ENCODE measurements at regions not wholly inside any gene's neighbourhood (a gene's known extent, or its start where the extent isn't known, plus 50 kb on each side); places are given as distances from the start of the nearest gene placed in this dataset.

DNA sequence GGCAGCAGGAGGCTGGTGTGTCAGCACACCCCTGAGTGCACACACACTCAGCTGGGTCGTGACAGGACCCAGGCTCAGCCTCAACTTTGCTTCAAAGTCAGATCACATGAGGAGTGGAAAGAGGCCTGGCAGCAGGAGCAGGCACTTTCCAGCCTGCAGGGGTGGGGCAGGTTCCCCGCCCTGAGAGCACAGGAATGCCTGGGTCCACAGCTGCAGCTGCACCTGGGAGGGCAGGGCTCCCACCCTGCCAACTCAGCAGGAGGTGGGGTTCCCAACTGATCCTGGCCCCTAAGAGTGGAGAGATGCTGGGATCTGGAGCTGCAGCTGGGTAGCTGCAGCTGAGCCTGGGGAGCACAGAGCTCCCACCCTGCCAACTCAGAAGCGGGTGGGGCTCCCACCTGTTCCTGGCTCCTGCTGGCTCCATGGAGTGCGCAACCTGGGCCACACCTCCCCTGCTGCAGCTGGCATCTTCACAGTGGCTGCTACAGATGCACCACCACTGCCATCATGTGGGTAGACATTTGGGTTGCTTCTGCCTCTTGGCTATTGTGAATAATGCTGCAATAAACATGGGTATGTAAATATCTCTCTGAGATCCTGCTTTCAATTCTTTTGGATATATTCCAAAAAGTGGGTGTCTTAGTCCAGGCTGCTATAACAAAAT lies 415.4 kb downstream of the TTLL7 start:
- peak in 15 of 58 donors; percentile 1 to 22 (median 7) for DNase-seq

- DNase-seq, result no peak
Measured at GRCh38 chr1:83581747-83582146, 417.2 kb downstream of the TTLL7 start.

GRCh38 chr1:83574791-83575190 lies 424.1 kb downstream of the TTLL7 start:
- DNase-seq, result no peak

DNA sequence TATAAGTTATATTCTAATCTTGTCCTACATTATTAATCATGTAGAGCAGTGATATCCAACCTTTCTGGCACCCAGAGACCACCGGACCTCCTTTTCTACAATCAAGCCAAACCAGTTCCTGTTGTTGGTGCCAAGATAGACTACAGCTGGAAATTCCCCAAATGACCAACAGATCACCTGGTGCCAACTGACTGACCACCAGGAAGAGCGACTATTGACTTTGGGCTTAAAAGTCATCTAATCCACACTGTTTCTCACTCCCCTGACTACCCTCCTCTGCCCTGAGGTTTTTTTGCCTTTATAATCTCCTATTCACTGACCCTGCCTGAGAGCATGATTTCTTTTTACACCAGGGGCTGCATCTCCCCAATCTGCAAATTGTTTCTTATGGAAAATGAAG lies 425.2 kb downstream of the TTLL7 start:
- DNase-seq, result no peak

DNA sequence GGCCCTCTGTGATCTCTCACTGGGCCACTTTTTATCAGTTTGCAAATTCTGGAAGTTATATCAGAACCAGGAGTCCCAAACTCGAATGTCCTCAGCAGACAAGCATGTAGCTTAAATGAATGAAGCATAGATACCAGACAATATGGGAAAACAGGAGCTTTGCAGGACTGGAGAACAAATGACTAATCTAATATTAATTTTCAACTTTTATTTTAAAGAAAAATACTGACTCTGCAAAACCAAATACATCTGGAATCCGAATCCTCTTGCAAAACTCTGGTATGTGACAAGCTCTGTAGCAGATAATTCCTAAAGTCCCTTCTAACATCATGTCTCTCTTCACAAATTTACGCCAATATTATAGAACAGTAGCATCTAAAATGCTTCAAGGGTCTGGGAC lies 427.4 kb downstream of the TTLL7 start:
- DNase-seq, result no peak

GRCh38 chr1:83561346-83561745 lies 437.6 kb downstream of the TTLL7 start:
- DNase-seq, result no peak

- DNase-seq, result no peak
Measured at GRCh38 chr1:83559129-83559840, 439.6 kb downstream of the TTLL7 start.

GRCh38 chr1:83555871-83556270 lies 443.1 kb downstream of the TTLL7 start:
- DNase-seq, result no peak

DNA sequence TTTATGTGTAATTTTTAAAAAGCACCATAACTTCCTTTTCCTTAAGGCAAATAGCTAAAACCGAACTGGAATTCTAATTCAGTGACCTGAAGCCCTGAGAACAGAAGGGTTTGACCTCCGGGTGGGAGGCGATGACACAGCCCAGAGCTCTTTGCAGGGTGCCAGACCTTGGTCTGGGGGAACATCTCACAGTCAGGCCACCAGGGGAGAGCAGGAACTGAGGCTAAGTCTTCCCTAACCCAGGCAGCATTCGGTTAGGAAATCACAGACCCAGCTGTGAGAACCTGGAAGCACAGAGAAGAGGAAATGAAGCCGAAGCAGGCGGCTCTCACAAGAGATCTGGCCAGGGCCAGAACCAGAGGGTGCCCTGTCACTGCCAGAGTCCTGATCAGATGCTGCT lies 444.8 kb downstream of the TTLL7 start:
- no peak for DNase-seq

- no peak for DNase-seq
Measured at GRCh38 chr1:83552820-83553219, 446.1 kb downstream of the TTLL7 start.

- no peak for DNase-seq
Measured at GRCh38 chr1:83548311-83548710, 450.6 kb downstream of the TTLL7 start.

GRCh38 chr1:83547901-83548300 lies 451.0 kb downstream of the TTLL7 start:
- DNase-seq, result no peak

GRCh38 chr1:83546874-83547273 lies 452.1 kb downstream of the TTLL7 start:
- DNase-seq, result no peak

DNA sequence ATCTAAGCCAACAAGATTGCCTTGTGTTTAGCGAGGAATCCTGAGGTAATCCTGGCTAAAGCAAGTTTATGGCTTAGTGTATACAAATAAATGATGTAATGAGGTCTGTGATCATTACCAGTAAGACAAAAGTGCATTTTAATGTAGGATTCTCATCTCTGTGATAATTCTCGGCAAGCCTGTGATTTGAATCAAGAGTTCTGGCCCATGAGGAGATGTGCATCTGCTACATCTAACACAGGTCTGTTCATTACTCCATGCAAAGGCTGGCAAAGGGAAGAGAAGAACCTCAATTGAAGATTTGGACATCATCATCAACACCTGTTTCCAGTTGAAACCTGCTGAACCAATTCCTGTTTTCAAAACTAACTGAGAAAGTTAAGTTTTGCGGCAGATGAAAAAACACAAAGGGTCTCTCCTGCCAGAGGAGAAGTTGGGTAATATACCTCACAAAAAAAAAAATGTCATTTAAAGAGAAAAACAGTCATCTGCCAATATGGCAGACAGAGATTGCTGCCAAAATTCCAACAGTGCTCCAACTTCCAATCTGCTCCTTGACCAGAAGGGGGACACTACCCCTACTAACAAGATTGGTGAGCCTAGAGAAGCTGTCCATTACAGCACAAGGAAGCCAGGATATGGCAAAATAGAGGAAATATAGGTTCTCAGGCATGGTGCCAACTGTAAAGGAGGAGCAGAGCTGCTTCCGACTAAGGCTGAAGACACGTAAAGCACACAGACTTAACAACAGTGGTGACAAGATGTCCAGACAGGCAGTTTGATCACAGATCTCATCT lies 453.7 kb downstream of the TTLL7 start:
- no peak for DNase-seq

GRCh38 chr1:83543222-83543973 lies 455.5 kb downstream of the TTLL7 start:
- no peak for DNase-seq

DNA sequence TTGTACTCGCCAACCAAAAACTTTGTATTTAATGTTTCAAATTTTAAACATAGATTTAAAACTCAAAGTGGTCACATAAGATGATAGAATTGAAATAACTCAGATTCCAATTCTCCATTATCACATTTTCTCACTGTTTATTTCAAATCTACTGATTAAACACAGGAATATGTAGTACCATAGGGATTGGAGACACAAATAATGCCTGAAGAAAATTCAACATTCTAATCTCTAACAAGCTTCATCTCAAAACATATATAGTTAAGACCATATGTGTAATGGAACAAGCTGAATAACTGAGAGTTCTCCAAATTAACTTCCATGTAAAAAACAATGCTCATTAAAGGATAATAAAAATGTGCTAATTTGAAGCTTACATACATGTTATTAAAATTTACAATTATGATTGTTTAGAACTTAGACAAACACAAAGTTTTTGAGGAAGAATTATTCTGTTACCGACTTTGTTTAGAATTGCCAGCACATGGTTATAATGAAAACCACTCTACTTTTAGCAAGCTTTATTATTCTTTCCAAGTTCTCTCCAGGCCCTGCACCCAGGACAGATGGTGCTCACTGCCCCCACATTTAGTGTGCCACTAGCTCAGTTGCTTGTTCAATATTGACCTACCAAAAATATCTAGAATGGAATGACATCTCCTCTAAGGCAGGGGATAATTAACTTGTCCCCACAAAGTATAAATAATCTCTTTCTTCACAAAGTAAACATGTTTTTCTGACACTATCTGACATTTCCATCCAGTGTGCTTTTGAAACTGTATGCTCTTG lies 467.2 kb downstream of the TTLL7 start:
- DNase-seq, result peak in 5 of 58 donors; percentile 1 to 17 (median 8)

DNA sequence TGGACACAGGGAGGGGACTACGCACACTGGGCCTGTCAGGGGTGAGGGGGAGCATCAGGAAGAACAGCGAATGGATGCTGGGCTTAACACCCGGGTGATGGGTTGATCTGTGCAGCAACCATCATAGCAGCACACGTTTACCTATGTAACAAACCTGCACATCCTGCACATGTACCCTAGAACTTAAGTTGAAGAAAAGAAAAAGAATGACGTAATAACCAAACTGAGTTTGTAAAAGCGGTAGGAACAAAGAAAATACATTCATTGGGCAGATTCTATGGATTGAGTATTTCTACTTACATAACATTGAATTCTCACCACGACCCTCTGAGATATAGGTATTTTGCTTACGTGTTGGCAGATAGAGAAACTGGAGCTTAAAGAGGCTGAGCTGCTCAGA lies 468.4 kb downstream of the TTLL7 start:
- no peak for DNase-seq

DNA sequence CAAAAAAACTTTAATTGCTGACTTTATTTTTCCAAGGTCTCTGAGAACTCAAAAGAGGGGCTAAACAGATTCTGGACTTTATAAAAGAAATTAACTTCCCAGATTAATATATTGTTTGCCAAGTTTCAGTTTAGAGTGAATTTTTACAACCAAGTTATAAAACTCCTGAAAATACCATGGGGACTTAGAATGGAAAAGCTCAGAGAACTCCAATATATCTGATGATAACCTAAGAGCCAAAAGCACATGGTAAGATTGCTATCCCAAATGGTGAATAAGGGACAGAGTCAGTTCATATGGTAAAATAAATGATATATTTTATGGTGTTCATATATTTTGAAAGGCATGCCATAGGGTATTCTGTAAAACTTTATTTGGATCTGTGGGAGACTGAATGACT lies 470.9 kb downstream of the TTLL7 start:
- DNase-seq, result no peak

DNA sequence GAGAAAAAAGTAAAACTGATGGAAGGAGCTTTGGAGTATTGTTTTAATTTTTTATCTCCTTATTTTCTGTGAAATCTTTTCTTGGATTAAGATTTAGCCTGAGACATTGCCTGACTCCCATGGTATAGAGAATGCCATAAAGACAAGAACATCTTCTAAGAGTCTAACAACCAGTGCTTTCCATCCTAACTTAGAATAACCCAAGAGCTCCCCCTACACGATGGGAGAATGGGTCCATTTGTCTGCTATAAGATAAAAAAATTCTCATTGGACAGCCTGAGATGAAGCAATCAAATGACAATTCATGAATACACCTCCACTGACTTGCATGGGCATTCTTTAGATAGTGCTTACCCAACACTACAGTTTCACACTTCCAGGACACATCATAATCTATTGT lies 478.1 kb downstream of the TTLL7 start:
- DNase-seq, result no peak

- no peak for DNase-seq
Measured at GRCh38 chr1:83516369-83516768, 482.6 kb downstream of the TTLL7 start.
